CD1c-positive myeloid dendritic cell (primary cell): ENCODE measurements at regions not wholly inside any gene's neighbourhood (a gene's known extent, or its start where the extent isn't known, plus 50 kb on each side); places are given as distances from the start of the nearest gene placed in this dataset.

ENCODE experiments used
- DNase-seq: peaks from one replicate; pipeline ENCODE4 v3.0.0-alpha.2; 2016; ENCODE audit errors: extremely low spot score

GRCh38 chr16:86771506-86772460 lies 193.4 kb downstream of the FOXL1 start:
- DNase-seq: no peak

DNA sequence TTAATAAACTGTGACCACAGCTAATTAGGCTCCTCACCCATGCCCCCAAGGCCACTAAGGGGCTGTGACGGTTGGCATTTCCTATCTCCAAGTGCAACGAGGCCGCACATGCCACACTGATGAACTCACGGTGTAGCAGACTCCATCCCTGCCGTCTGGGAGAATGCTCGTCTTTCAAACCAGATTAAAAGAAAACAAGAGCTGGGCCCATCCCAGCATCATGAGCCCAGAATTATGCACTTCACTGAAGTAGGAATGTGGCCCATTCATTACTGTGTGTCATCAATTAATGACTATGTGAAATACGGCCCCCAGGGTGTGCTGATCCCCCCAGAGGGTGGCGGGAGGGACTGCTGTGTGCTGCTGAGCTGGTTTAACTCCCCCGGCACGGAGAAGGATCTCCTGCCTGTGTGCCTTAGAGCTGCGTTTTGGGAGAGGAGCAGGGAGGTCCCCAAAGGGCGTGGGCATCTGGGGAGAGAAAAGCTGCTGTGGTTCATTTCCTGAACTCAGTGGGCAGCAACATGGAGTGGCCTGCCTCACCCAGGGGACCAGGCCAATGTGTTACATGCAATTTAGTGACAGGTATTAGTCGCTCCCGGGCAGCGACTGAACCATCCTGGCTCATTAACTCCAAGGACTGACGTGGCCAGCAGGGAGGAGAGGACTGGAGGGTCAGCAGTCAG lies 194.5 kb downstream of the FOXL1 start:
- DNase-seq: no peak

- no peak for DNase-seq
Measured at GRCh38 chr16:86773354-86773715, 195.0 kb downstream of the FOXL1 start.

DNA sequence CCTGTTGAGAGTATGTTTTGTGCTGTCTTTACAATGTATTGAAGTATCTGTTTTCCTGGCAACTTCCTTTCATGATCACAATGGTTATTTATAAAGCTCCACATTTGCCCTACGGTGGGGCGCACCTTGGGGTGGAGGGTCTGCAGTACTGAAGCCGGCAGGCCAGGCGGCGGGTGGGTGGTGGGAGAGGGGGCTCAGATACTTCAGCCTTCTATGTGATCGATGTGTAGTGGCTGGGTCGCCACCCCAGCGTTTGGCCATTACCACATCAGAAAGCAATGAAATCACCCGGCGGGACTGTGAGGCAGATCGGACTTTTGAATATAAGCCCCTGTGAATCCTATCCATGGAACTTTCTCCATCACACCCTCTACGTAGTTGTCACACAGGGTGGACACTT lies 196.6 kb downstream of the FOXL1 start:
- no peak for DNase-seq

DNA sequence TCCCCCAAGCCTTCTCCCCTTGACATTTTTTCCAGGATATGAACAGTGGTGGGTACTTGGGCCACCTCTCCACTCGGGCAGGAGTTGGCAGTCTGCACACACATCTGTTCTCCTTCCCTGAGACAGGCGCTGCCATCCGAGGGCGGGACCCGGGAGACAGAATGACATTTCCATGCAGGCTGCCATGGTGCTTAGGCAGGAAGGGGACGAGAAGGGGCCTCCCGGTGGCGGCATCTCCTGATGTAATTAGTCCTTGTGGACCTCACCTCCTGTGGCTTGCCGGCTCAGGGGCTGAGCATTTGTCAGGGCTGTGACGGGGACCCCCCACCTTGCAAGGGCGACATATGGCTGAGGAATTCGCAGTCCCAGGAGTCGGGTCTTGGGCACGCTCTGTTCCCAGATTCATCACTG lies 197.2 kb downstream of the FOXL1 start:
- no peak for DNase-seq

- no peak for DNase-seq
Measured at GRCh38 chr16:86777381-86777946, 199.1 kb downstream of the FOXL1 start.

DNA sequence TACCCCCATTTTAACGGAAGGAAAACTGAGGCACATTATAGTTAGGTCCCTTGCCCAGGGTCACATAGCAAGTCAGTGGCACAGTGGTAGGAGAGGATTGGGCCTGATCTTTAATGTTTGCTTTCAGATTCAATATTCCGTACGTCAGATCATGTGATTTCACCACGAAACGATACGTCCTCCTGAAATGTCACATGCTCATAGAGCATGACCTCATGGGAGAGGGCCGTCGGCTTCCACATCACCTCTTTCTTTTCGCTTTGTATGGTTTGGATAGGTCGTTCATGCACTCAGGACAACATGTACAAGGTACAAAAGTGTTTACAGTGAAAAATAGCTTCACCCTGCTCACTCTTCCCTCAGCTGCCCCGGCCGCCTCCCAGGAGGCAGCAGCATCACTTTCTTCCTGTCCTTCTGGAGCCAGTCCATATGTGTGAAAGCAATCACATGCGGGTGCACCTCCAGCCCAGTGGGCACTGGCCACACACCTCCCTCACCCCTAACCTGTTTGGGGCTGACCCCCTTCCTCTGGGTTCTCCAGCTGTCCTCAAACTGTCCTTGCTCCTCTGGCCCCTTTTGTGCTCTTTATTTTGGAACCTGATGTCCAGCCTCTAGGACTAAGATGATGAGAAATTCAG lies 199.9 kb downstream of the FOXL1 start:
- no peak for DNase-seq

DNA sequence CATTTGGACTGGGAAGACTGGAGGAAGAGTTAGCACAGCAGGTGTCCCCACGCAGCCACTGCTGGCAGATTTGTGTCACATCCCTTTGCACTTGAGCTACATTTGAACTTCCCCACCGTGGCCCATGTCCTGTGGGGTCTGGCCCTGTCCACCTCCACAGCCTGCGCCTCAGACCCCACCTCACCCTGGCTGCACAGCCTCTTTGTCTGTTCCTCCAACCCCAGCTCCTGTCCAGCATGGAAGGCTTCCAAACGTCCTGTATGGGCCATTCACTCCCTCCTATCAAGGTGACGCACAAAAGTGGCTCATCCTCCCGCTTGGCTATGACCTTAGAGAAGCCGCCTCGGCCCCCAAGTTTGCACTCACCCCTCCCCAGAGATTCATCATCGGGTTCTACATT lies 200.6 kb downstream of the FOXL1 start:
- no peak for DNase-seq

GRCh38 chr16:86781046-86781445 lies 202.7 kb downstream of the FOXL1 start:
- no peak for DNase-seq

DNA sequence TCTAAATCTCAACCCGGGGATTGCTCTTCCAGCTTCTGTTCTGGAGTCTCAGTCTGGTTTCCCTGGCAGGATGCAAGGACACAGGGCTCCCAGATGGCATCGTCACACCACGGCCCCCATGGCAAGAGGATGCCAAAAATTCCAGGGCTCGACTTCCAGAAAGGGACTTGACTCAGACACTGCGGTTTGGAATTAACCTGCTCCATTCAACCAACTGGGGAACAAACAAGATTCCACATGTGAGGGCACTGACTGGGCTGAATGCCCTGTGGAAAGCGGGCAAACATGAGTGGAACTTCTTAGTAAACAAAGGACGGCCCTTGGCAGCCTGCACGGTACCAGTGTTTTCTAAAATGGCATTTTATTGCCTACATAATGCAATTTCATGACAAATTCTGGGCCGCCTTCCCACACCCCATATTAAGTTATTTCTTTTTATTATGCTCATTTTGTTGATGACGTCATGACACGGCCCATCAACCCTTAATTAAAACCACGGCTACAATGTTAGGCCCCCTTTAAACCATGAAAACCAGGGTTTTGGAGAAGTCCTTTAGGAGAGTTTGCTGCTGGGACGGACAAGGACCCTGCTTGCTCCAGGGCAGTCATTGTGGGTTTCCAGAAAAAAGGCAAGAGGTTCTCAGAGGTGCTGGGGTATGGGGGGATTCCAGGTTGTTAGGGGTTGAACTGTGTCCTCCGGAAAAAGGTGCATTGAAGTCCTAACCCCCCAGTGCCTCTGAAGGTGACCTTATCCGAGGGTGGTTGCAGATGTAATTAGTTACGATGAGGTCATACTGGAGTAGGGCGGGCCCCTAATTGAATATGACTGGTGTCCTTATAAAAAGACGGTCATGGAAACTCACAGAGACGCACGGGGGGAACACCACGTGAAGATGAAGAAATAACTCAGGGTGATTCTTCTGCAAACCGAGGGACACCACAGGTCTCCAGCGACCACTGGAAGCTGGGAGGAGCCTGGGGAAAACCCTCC lies 205.6 kb downstream of the FOXL1 start:
- DNase-seq: no peak

DNA sequence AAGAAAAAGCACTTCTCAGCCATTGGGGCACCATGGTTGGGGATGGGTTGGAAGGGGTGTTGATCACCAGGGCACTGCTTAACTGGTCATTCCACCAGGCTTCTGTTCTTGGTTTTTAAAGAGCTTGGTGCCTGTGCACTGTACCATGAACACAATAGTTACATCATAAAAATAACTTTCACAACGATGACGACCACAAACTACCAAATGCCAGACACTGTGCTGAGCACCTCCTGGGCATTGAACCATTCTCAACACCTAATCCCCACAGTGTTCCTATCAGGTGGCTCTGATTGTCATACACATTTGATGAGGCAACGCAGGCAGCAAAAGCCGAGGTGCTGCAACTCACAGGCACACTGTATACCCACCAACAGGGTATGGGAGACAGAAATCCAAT lies 208.0 kb downstream of the FOXL1 start:
- no peak for DNase-seq

DNA sequence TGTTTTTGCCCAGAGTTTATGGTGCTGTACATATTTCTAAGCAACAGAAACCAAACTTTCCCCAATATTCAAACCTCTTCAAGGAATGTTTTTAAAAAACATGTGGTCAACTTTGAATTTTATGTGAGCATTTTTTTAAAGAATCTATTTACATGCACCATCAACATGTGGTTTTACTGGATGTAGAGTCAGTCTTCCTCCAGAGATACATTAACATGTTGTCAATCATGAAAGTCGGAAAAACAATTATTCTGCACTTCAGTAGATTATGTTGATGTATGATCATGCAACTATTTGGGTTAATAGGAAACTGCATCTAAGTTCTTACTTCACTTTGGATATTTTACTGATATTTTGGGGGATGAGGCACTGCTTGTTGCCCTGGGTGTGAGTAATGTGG lies 208.6 kb downstream of the FOXL1 start:
- DNase-seq: no peak

DNA sequence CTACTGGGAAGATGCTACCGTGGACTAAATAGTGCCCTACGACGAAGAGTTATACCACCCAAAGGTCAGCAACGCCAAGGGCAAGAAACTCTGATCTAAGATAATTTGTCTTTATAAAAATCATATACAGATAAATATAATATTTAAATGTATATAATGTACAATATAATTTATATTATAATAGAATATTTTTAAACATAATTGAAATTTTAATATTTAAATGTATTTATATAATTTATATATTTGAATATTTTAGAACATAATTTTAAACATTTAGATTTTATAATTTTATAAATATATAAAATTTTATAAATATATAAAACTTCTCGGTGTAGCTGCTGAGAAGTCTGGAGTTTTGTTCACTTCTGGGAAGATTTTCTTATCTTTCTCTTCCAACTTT lies 209.2 kb downstream of the FOXL1 start:
- DNase-seq: no peak

DNA sequence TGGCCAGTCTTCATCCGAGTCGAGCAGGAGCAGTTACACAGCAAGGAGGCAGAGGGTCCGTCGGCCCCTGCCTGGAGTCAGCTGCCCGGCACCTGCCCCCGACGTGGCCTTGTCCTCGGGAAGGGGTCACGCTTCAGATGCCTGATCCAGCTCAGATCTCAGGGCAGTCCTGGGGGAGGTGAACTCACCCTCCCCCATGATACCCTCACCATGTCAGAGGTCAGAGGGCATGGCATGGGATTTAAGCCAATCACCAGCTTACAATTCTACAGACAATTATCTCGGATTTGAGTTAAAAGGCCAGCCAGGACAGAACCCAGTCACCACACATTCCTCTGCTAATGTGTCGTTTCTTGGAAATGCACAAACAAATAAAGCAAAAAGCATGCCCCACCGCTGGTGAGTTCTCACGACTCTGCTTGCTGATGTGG lies 211.3 kb downstream of the FOXL1 start:
- no peak for DNase-seq

- no peak for DNase-seq
Measured at GRCh38 chr16:86791287-86792035, 213.1 kb downstream of the FOXL1 start.

DNA sequence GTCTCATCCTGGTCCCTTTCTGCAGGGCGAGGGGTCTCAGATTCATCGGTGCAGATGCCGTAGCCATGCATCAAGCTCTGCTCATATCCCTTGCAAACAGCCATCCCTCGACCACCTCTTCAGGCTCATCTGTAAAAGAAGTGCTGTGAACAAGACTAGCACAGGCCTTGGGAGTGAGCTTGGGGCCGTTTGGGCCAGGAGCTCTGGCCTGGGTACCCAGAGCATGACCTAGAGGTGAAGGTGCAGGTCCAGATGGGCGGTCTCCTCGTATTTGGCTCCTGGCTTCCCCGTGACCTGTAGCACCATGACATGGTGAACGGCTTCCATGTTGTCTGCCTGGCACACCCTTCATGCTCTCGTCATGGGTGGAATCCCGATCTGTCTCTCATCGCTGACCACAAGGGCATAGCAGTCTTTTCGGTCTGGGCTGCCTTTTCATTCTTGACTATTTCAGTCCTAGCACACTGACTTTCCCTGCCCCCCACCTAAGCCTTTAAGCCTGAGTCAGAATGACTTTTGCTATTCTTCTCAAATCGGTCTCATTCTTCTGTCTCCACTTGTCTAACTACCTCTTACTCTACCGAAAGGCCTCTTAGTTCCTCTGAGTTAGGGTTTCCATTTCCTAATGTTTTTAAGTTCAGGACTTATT lies 216.0 kb downstream of the FOXL1 start:
- DNase-seq: no peak

- no peak for DNase-seq
Measured at GRCh38 chr16:86797700-86798099, 219.4 kb downstream of the FOXL1 start.

DNA sequence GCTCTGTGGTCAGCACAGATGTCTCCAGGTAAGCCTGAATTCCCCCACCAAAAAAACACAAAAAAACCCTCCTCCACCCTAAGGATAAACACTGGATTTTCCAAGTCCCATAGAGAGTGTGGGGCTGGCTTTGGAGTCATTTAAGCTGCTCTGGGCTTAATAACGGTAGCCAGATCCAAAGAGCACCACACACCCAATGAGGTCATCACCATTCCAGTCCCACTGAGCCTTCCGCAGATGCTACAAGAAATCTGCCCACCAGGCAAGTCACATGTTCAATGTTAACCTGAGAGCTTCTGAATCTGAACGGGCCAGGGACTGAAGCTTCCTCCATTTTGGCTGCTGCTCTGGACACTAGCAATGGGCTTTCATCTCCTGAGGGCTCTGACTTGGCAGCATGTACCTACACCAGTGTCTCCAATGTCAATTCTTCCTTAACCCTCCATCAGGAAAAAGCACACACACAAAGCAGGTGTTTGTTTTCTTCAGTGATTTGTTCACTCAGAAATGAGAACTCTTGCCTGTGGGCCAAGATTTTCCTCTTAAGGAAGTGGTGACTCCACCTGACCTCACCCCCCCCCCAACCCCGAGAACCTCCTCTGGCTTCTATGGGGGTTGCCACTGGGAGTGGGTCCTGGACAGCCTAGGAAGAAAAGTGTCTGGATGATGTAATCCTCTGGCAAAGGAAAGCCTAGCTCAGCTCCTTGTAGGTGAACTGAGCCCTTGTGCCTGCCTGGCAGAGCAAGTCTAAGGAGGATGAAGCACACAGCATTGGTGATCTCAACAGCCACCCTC lies 220.1 kb downstream of the FOXL1 start:
- DNase-seq: no peak

DNA sequence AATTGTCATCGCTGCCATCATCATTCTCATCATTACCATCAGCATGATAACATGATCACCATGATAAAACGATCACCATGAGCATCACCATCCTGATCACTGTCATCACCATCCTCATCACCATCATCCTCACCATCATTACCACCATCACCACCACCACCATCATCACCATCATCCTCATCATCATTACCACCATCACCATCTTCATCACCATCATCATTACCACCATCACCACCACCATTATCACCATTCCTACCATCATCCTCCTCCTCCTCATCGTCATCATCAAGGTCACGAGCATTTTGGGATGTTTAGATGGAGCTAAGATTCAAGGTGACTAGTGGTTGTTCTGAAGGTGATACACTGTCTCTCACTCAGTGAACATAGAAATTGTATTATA lies 221.0 kb downstream of the FOXL1 start:
- no peak for DNase-seq
